Neural progenitor cell (in vitro differentiated cells): ENCODE measurements at regions not wholly inside any gene's neighbourhood (a gene's known extent, or its start where the extent isn't known, plus 50 kb on each side); places are given as distances from the start of the nearest gene placed in this dataset.

ENCODE experiments used
- CTCF ChIP-seq: fragments of 200-600 bp; sonication (generic); IDR thresholded peaks from 2 replicates; pipeline ENCODE4 v1.5.1; 2017; ENCODE audit warnings: antibody characterized with exemption, mild to moderate bottlenecking
- EZH2 ChIP-seq: fragments of 200-600 bp; sonication (generic); IDR thresholded peaks from 2 replicates; pipeline ENCODE4 v1.6.1; 2017; ENCODE audit warnings: antibody characterized with exemption, mild to moderate bottlenecking, moderate library complexity

- TF ChIP-seq CTCF (no peak), EZH2 (no peak)
Measured at GRCh38 chr13:109301726-109302125, 484.7 kb downstream of the IRS2 start.
